Esophagus muscularis mucosa (tissue), 4 donors: ENCODE measurements at regions not wholly inside any gene's neighbourhood (a gene's known extent, or its start where the extent isn't known, plus 50 kb on each side); places are given as distances from the start of the nearest gene placed in this dataset.

Source experiments
- DNase-seq: peaks from one replicate; pipeline ENCODE4 v3.0.0-alpha.2; 2017; ENCODE audit errors: extremely low spot score
- H3K27ac ChIP-seq, 4 donors: fragments of 200-600 bp; sonication (generic); replicated peaks in 1 of 4; 1 replicate in 3 of 4; 2 replicates in 1 of 4; pipeline ENCODE4 v1.5.1; 2016 to 2019; ENCODE audit warnings: mild to moderate bottlenecking in 1 of 4
- H3K27me3 ChIP-seq, 4 donors: fragments of 200-600 bp; sonication (generic); one replicate each; pipeline versions ENCODE4 v1.5.1 to v1.6.0; 2016 to 2019
- H3K36me3 ChIP-seq, 4 donors: fragments of 200-600 bp; sonication (generic); one replicate each; pipeline ENCODE4 v1.5.1; 2016 to 2019
- H3K4me1 ChIP-seq, 4 donors: fragments of 200-600 bp; sonication (generic); one replicate each; pipeline ENCODE4 v1.5.1; 2016 to 2019
- H3K4me3 ChIP-seq, 4 donors: fragments of 200-600 bp; sonication (generic); 1 replicate in 2 of 4; 2 replicates in 2 of 4; pipeline ENCODE4 v1.5.1; 2016 to 2019; ENCODE audit warnings: mild to moderate bottlenecking in 4 of 4, moderate library complexity in 1 of 4
- H3K9me3 ChIP-seq, 4 donors: fragments of 200-600 bp; sonication (generic); 1 replicate in 3 of 4; 2 replicates in 1 of 4; pipeline ENCODE4 v1.5.1; 2016 to 2019
- CTCF ChIP-seq, 3 experiments: fragments of 200-600 bp in 2 of 3; fragments of 450-650 bp in 1 of 3; sonication (generic) in 2 of 3; IDR thresholded peaks; one replicate each; pipeline ENCODE4 v1.5.1; 2017 to 2019; ENCODE audit warnings: antibody characterized with exemption in 3 of 3, mild to moderate bottlenecking in 2 of 3, moderate library complexity in 1 of 3
- EP300 ChIP-seq: sonication (generic); formaldehyde crosslinking; IDR thresholded peaks from one replicate; pipeline ENCODE4 v1.6.1; 2017; ENCODE audit warnings: antibody characterized with exemption
- POLR2A ChIP-seq: fragments of 450-650 bp; IDR thresholded peaks from one replicate; pipeline ENCODE4 v1.6.1; 2017; ENCODE audit warnings: antibody characterized with exemption, moderate library complexity, mild to moderate bottlenecking, low read depth
- POLR2AphosphoS5 ChIP-seq, 2 donors: sonication (generic); formaldehyde crosslinking; IDR thresholded peaks; one replicate each; pipeline ENCODE4 v1.6.1; 2017; ENCODE audit warnings: antibody characterized with exemption in 2 of 2
- WGBS: methylation state at CpG from one replicate; pipeline ENCODE4 v1.1.5; 2018; 5-methylcytosine and 5-hydroxymethylcytosine counted together
- intact Hi-C: fragments of 100-400 bp; cut with DNase I; formaldehyde crosslinking; loops from one replicate; pipeline ENCODE4 v1.15.1; 2023

- no peak for TF ChIP-seq EP300
- TF ChIP-seq POLR2AphosphoS5 (IDR thresholded peaks at IDR 0.05): no peak
- TF ChIP-seq CTCF (IDR thresholded peaks at IDR 0.05): no peak
- TF ChIP-seq POLR2A: no peak
- H3K9me3 ChIP-seq: peaks cover 0 to 9% (median 0%) of the 10 kb centered on the region in 4 donors
- H3K4me3 ChIP-seq: no peak overlapping the region
- WGBS: 94% methylated on average over 14 of the region's 14 CpGs
- H3K27ac ChIP-seq: peak overlapping the region; percentile 68 to 76 (median 70)
- H3K4me1 ChIP-seq: peaks cover 35 to 36% (median 35%) of the 10 kb centered on the region in 4 donors
- no peaks in the 10 kb centered on the region for H3K36me3 ChIP-seq
- no peaks in the 10 kb centered on the region for H3K27me3 ChIP-seq
- intact Hi-C loops: no loop called here
- DNase-seq: no peak
These were observed 161.2 kb downstream of the PSMG1 start for GRCh38 chr21:39022035-39022434.

GRCh38 chr21:39021478-39021832 is 161.8 kb downstream of the PSMG1 start:
- intact Hi-C loops: no loop called here
- TF ChIP-seq POLR2A (no peak), CTCF (IDR thresholded peaks at IDR 0.05) (no peak), POLR2AphosphoS5 (IDR thresholded peaks at IDR 0.05) (no peak), EP300 (no peak)

GRCh38 chr21:39020751-39021477 is 162.3 kb downstream of the PSMG1 start:
- Histone ChIP-seq H3K36me3 (no peaks in the 10 kb centered on the region), H3K27ac (peak overlapping the region in 3 of 4 donors; percentile 18 to 76 (median 68)), H3K27me3 (no peaks in the 10 kb centered on the region), H3K4me3 (no peak overlapping the region), H3K4me1 (peaks cover 35 to 36% (median 35%) of the 10 kb centered on the region in 4 donors), H3K9me3 (peaks cover 0 to 9% (median 0%) of the 10 kb centered on the region in 4 donors)
- no peak for DNase-seq
- WGBS: 80% methylated on average over 4 of the region's 17 CpGs
- TF ChIP-seq POLR2AphosphoS5 (IDR thresholded peaks at IDR 0.05) (peak in 1 of 2 donors; percentile 10), CTCF (IDR thresholded peaks at IDR 0.05) (no peak)
- intact Hi-C loops: no loop called here

More at GRCh38 chr21:39021478-39021832, 161.8 kb downstream of the PSMG1 start:
- 81% methylated on average over 7 of the region's 7 CpGs for WGBS
- Histone ChIP-seq H3K4me3 (no peak overlapping the region), H3K36me3 (no peaks in the 10 kb centered on the region), H3K9me3 (peaks cover 0 to 9% (median 0%) of the 10 kb centered on the region in 4 donors), H3K27me3 (no peaks in the 10 kb centered on the region), H3K4me1 (peaks cover 35 to 36% (median 35%) of the 10 kb centered on the region in 4 donors), H3K27ac (peak overlapping the region; percentile 18 to 76 (median 69))
- no peak for DNase-seq

- H3K36me3 ChIP-seq: no peaks in the 10 kb centered on the region
- no peaks in the 10 kb centered on the region for H3K27me3 ChIP-seq
- no peak overlapping the region for H3K27ac ChIP-seq
- no peak overlapping the region for H3K4me3 ChIP-seq
- WGBS: 46% methylated on average over 4 of the region's 4 CpGs
- TF ChIP-seq POLR2A: no peak
- TF ChIP-seq CTCF (IDR thresholded peaks at IDR 0.05): no peak
- no peak for TF ChIP-seq POLR2AphosphoS5 (IDR thresholded peaks at IDR 0.05)
- no peak for TF ChIP-seq EP300
- intact Hi-C loops: no loop called here
- no peaks in the 10 kb centered on the region for H3K9me3 ChIP-seq
- DNase-seq: no peak
- peaks cover 32 to 33% (median 33%) of the 10 kb centered on the region in 4 donors for H3K4me1 ChIP-seq
These were observed 164.5 kb downstream of the PSMG1 start for GRCh38 chr21:39018730-39019129.
